A673 (cell line): ENCODE measurements at regions not wholly inside any gene's neighbourhood (a gene's known extent, or its start where the extent isn't known, plus 50 kb on each side); places are given as distances from the start of the nearest gene placed in this dataset.

Source experiments
- BruUV-seq: library from RNA; stranded (reverse); fragments of 400-500 nt; replicated peaks from 2 replicates; lab custom pipeline; 2021; lab: Mats Ljungman, UMichigan
- CTCF ChIA-PET: fragments of 300-600 bp; sonication (Branson Sonifier 250); formaldehyde crosslinking; loops from one replicate; lab custom pipeline; 2022; ENCODE audit warnings: antibody characterized with exemption; lab: Charles Lee
- POLR2A ChIA-PET: fragments of 300-600 bp; sonication (Branson Sonifier 250); formaldehyde crosslinking; loops from one replicate; lab custom pipeline; 2022; ENCODE audit warnings: antibody characterized with exemption; ENCODE audit not compliant: low non-redundant PET; lab: Charles Lee
- DNase-seq: peaks from one replicate; pipeline ENCODE4 v3.0.0-alpha.2; 2015; ENCODE audit warnings: low spot score
- H3K27ac ChIP-seq: fragments of 200-600 bp; sonication (generic); 2 replicates; pipeline ENCODE4 v1.5.1; 2016; ENCODE audit warnings: mixed run types, low read depth, mild to moderate bottlenecking, mixed read lengths, antibody characterized with exemption, low read length; ENCODE audit not compliant: poor library complexity, severe bottlenecking
- H3K27me3 ChIP-seq: fragments of 200-600 bp; sonication (generic); replicated peaks from 2 replicates; pipeline ENCODE4 v1.6.1; 2017; ENCODE audit warnings: mixed run types, low read depth, mild to moderate bottlenecking, mixed read lengths, antibody characterized with exemption, low read length; ENCODE audit not compliant: insufficient read depth, poor library complexity
- H3K36me3 ChIP-seq: fragments of 200-600 bp; sonication (generic); 2 replicates; pipeline ENCODE4 v1.6.1; 2016; ENCODE audit warnings: mixed run types, mild to moderate bottlenecking, mixed read lengths, antibody characterized with exemption, low read length; ENCODE audit not compliant: insufficient read depth, poor library complexity, severe bottlenecking
- H3K4me1 ChIP-seq: fragments of 200-600 bp; sonication (generic); 2 replicates; pipeline ENCODE4 v1.6.1; 2017; ENCODE audit warnings: mixed run types, mild to moderate bottlenecking, mixed read lengths, antibody characterized with exemption, low read length; ENCODE audit not compliant: insufficient read depth, poor library complexity, severe bottlenecking
- H3K4me3 ChIP-seq: fragments of 200-600 bp; sonication (generic); 2 replicates; pipeline ENCODE4 v1.5.1; 2016; ENCODE audit warnings: low read depth, mixed run types, mild to moderate bottlenecking, mixed read lengths, low read length; ENCODE audit not compliant: poor library complexity, severe bottlenecking
- H3K9me3 ChIP-seq: fragments of 200-600 bp; sonication (generic); 2 replicates; pipeline ENCODE4 v1.6.1; 2016; ENCODE audit warnings: mixed run types, low read depth, mild to moderate bottlenecking, mixed read lengths, antibody characterized with exemption, low read length; ENCODE audit not compliant: poor library complexity, severe bottlenecking
- EZH2 ChIP-seq: fragments of 200-600 bp; sonication (generic); IDR thresholded peaks from 2 replicates; pipeline ENCODE4 v1.6.1; 2017; ENCODE audit warnings: borderline replicate concordance, low read depth, mild to moderate bottlenecking, mixed read lengths, antibody characterized with exemption, low read length; ENCODE audit not compliant: poor library complexity, severe bottlenecking
- intact Hi-C: fragments of 100-400 bp; cut with micrococcal nuclease; formaldehyde crosslinking; loops from one replicate; pipeline ENCODE4 v1.10.0; 2022; ENCODE audit not compliant: unreplicated experiment
- TF ChIP-seq, protein P1 (sequence below): fragments of 300-800, 200-600 bp; sonication (generic); conservative IDR thresholded peaks from 2 replicates; pipeline ENCODE4 v1.5.1; 2017; ENCODE audit warnings: low read depth, mild to moderate bottlenecking, antibody characterized with exemption, low read length, moderate library complexity, mixed read lengths

DNA sequence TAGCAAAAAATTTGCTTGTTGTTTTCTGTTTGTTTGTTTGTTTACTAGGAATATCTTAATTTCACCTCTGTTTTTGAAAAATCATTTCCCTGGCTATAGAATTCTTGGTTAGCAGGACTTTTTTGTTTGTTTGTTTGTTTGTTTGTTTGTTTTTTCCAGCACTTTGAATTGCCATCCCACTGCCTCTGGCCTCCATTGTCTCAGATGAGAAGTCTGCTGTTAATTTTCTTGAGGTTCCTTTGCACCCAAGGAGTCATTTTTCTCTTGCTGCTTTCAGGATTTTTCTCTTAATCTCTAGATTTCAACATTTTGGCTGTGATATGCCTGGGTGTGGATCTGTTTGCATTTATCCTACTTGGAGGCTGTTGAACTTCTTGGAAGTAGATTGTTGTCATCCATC is 105.7 kb downstream of the FOXL3 start:
- intact Hi-C loops: no loop called here
- TF ChIP-seq EZH2: no peak
- TF ChIP-seq, protein P1, sequence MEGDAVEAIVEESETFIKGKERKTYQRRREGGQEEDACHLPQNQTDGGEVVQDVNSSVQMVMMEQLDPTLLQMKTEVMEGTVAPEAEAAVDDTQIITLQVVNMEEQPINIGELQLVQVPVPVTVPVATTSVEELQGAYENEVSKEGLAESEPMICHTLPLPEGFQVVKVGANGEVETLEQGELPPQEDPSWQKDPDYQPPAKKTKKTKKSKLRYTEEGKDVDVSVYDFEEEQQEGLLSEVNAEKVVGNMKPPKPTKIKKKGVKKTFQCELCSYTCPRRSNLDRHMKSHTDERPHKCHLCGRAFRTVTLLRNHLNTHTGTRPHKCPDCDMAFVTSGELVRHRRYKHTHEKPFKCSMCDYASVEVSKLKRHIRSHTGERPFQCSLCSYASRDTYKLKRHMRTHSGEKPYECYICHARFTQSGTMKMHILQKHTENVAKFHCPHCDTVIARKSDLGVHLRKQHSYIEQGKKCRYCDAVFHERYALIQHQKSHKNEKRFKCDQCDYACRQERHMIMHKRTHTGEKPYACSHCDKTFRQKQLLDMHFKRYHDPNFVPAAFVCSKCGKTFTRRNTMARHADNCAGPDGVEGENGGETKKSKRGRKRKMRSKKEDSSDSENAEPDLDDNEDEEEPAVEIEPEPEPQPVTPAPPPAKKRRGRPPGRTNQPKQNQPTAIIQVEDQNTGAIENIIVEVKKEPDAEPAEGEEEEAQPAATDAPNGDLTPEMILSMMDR: no peak
- H3K27ac ChIP-seq: no peak overlapping the region
- DNase-seq: no peak
- CTCF ChIA-PET: no interaction called here
- H3K27me3 ChIP-seq: no peaks in the 10 kb centered on the region
- H3K9me3 ChIP-seq: peaks cover 34% of the 10 kb centered on the region
- POLR2A ChIA-PET: no interaction called here
- H3K4me1 ChIP-seq: no peaks in the 10 kb centered on the region
- no peaks in the 10 kb centered on the region for H3K36me3 ChIP-seq
- no TSS peak for BruUV-seq
- no peak overlapping the region for H3K4me3 ChIP-seq

DNA sequence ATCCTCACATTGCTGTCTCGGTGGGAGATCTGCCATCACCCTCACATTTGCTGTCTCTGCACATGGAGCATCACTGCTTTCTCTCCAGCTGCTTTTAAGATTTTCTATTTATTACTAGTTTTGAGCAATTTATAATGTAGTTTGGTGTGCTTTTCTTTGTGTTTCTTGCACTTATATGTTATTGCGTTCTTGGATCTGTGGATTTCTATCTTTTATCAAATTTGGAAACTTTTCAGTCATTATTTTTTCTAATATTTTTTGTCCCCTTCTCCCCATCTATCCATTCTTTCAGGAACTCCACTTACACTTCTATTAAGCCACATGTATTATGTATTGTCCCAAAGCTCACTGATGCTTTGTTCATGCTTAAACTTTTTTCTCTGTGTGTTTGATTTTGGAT is 108.9 kb downstream of the FOXL3 start:
- peaks cover 10% of the 10 kb centered on the region for H3K27me3 ChIP-seq
- no peak for DNase-seq
- H3K9me3 ChIP-seq: peaks cover 34% of the 10 kb centered on the region
- no peaks in the 10 kb centered on the region for H3K4me1 ChIP-seq
- H3K4me3 ChIP-seq: no peak overlapping the region
- no TSS peak for BruUV-seq
- TF ChIP-seq, protein P1: no peak
- TF ChIP-seq EZH2: no peak
- intact Hi-C loops: no loop called here
- POLR2A ChIA-PET: no interaction called here
- no peaks in the 10 kb centered on the region for H3K36me3 ChIP-seq
- CTCF ChIA-PET: no interaction called here
- H3K27ac ChIP-seq: no peak overlapping the region

DNA sequence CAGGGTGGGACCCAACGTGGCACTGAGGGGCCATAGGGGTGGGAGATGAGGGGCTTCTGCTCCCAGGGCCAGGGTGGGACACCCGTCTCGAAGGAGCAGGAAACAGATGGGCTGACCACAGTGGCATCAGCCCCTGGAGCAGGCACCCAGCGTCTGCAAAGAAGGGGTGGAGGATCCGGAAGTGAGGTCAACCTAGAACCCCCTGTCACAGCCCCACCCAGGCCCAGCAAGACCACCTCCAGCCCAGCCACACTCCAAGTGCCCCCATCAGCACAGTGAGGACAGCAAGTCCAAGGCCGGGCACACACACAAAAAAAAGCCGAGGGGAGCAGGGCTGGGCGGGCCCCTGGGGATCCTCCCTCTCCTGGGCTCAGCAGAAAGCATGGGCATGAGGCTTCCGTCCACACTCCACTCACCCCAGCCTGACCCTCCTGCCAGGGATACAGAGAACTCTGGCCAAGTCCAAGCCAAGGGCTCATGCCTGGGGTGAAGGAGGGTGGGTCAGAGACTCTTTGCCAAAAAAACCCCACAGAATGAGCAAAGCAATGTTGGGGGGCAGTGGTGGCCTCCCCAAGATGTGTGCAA is 111.0 kb downstream of the FOXL3 start:
- ChIA-PET CTCF (no interaction called here), POLR2A (no interaction called here)
- BruUV-seq: no TSS peak
- Histone ChIP-seq H3K4me3 (no peak overlapping the region), H3K27ac (no peak overlapping the region), H3K36me3 (no peaks in the 10 kb centered on the region), H3K9me3 (peaks cover 25% of the 10 kb centered on the region), H3K4me1 (no peaks in the 10 kb centered on the region), H3K27me3 (peaks cover 27% of the 10 kb centered on the region)
- no peak for DNase-seq
- intact Hi-C loops: no loop called here
- TF ChIP-seq, protein P1: no peak
- no peak for TF ChIP-seq EZH2
